Activated naive CD4-positive, alpha-beta T cell treated with anti-CD3 and anti-CD28 coated beads, Interleukin-2, amount 50 U/mL, for 72 hours (primary cell): ENCODE measurements at regions not wholly inside any gene's neighbourhood (a gene's known extent, or its start where the extent isn't known, plus 50 kb on each side); places are given as distances from the start of the nearest gene placed in this dataset.

Source experiments
- ATAC-seq, 2 donors: fragments of 150-1000 bp; cut with Tn5 transposase; 2 replicates each; pipeline ENCODE4 v1.10.0; 2021; ENCODE audit warnings: mild to moderate bottlenecking in 2 of 2, moderate library complexity in 2 of 2
- DNase-seq, 2 donors: peaks; one replicate each; pipeline ENCODE4 v3.0.0; 2021 to 2022; ENCODE audit warnings: low spot score in 2 of 2
- H3K27ac Mint-ChIP-seq, 2 donors: one replicate each; pipeline ENCODE4 v1.8.0; 2022; ENCODE audit warnings: mild to moderate bottlenecking in 2 of 2, mixed read lengths in 2 of 2
- H3K36me3 Mint-ChIP-seq, 2 donors: one replicate each; pipeline ENCODE4 v1.8.0; 2022; ENCODE audit warnings: mixed read lengths in 2 of 2
- H3K9me3 Mint-ChIP-seq, 2 donors: one replicate each; pipeline ENCODE4 v1.8.0; 2022; ENCODE audit warnings: mixed read lengths in 2 of 2

GRCh38 chr3:64319391-64319790 lies 94.1 kb upstream of the PRICKLE2 start:
- Mint-ChIP-seq H3K9me3 (no peaks in the 10 kb centered on the region), H3K36me3 (no peaks in the 10 kb centered on the region), H3K27ac (peak overlapping the region in 1 of 2 donors; percentile 53)
- DNase-seq (no peak), ATAC-seq (no peak)

GRCh38 chr3:64318668-64319271 lies 93.5 kb upstream of the PRICKLE2 start:
- Mint-ChIP-seq H3K36me3 (no peaks in the 10 kb centered on the region), H3K9me3 (no peaks in the 10 kb centered on the region), H3K27ac (no peak overlapping the region)
- ATAC-seq (no peak), DNase-seq (no peak)

GRCh38 chr3:64318001-64318400 lies 92.7 kb upstream of the PRICKLE2 start:
- no peaks in the 10 kb centered on the region for H3K36me3 Mint-ChIP-seq
- ATAC-seq: no peak

GRCh38 chr3:64316971-64317370 lies 91.7 kb upstream of the PRICKLE2 start:
- Mint-ChIP-seq H3K36me3 (no peaks in the 10 kb centered on the region), H3K9me3 (peaks cover 0 to 7% of the 10 kb centered on the region in 2 donors), H3K27ac (no peak overlapping the region)
- ATAC-seq (no peak), DNase-seq (no peak)

More at GRCh38 chr3:64318001-64318400, 92.7 kb upstream of the PRICKLE2 start:
- DNase-seq: no peak
- Mint-ChIP-seq H3K27ac (no peak overlapping the region), H3K9me3 (no peaks in the 10 kb centered on the region)

GRCh38 chr3:64311424-64312061 lies 86.3 kb upstream of the PRICKLE2 start:
- Mint-ChIP-seq H3K27ac (peak overlapping the region in 1 of 2 donors; percentile 29), H3K36me3 (no peaks in the 10 kb centered on the region)

GRCh38 chr3:64308931-64309330 lies 83.7 kb upstream of the PRICKLE2 start:
- H3K9me3 Mint-ChIP-seq: peaks cover 0 to 7% of the 10 kb centered on the region in 2 donors
- no peaks in the 10 kb centered on the region for H3K36me3 Mint-ChIP-seq
- no peak overlapping the region for H3K27ac Mint-ChIP-seq
- ATAC-seq: no peak
- DNase-seq: no peak

More at GRCh38 chr3:64311424-64312061, 86.3 kb upstream of the PRICKLE2 start:
- peaks cover 0 to 7% of the 10 kb centered on the region in 2 donors for H3K9me3 Mint-ChIP-seq
- DNase-seq (no peak), ATAC-seq (no peak)

GRCh38 chr3:64306745-64307144 lies 81.5 kb upstream of the PRICKLE2 start:
- no peak overlapping the region for H3K27ac Mint-ChIP-seq
- DNase-seq (no peak), ATAC-seq (no peak)
- H3K9me3 Mint-ChIP-seq: no peaks in the 10 kb centered on the region
- H3K36me3 Mint-ChIP-seq: no peaks in the 10 kb centered on the region

- DNase-seq (no peak), ATAC-seq (no peak)
- H3K9me3 Mint-ChIP-seq: no peaks in the 10 kb centered on the region
- H3K27ac Mint-ChIP-seq: no peak overlapping the region
- no peaks in the 10 kb centered on the region for H3K36me3 Mint-ChIP-seq
These were observed 80.5 kb upstream of the PRICKLE2 start for GRCh38 chr3:64305731-64306130.

GRCh38 chr3:64304828-64305410 lies 79.7 kb upstream of the PRICKLE2 start:
- no peaks in the 10 kb centered on the region for H3K36me3 Mint-ChIP-seq
- DNase-seq: no peak

GRCh38 chr3:64303881-64304280 lies 78.6 kb upstream of the PRICKLE2 start:
- peaks cover 0 to 3% of the 10 kb centered on the region in 2 donors for H3K9me3 Mint-ChIP-seq
- H3K36me3 Mint-ChIP-seq: no peaks in the 10 kb centered on the region
- DNase-seq: no peak
- no peak for ATAC-seq
- H3K27ac Mint-ChIP-seq: no peak overlapping the region

More at GRCh38 chr3:64304828-64305410, 79.7 kb upstream of the PRICKLE2 start:
- Mint-ChIP-seq H3K27ac (no peak overlapping the region), H3K9me3 (no peaks in the 10 kb centered on the region)
- no peak for ATAC-seq

GRCh38 chr3:64303401-64303800 lies 78.1 kb upstream of the PRICKLE2 start:
- H3K36me3 Mint-ChIP-seq: no peaks in the 10 kb centered on the region
- no peak for ATAC-seq
- no peak for DNase-seq
- H3K9me3 Mint-ChIP-seq: peaks cover 0 to 8% of the 10 kb centered on the region in 2 donors
- no peak overlapping the region for H3K27ac Mint-ChIP-seq

- peaks cover 6 to 8% of the 10 kb centered on the region in 2 donors for H3K9me3 Mint-ChIP-seq
- H3K27ac Mint-ChIP-seq: no peak overlapping the region
- no peak for ATAC-seq
- DNase-seq: no peak
- peaks cover 0 to 6% of the 10 kb centered on the region in 2 donors for H3K36me3 Mint-ChIP-seq
These were observed 76.2 kb upstream of the PRICKLE2 start for GRCh38 chr3:64301476-64301875.

GRCh38 chr3:64300790-64301423 lies 75.6 kb upstream of the PRICKLE2 start:
- H3K9me3 Mint-ChIP-seq: peaks cover 6 to 8% of the 10 kb centered on the region in 2 donors
- ATAC-seq: no peak

GRCh38 chr3:64299206-64299605 lies 73.9 kb upstream of the PRICKLE2 start:
- peaks cover 0 to 6% of the 10 kb centered on the region in 2 donors for H3K36me3 Mint-ChIP-seq
- ATAC-seq: no peak

More at GRCh38 chr3:64300790-64301423, 75.6 kb upstream of the PRICKLE2 start:
- Mint-ChIP-seq H3K36me3 (peaks cover 0 to 6% of the 10 kb centered on the region in 2 donors), H3K27ac (no peak overlapping the region)
- DNase-seq: no peak

GRCh38 chr3:64297563-64297962 lies 72.3 kb upstream of the PRICKLE2 start:
- ATAC-seq: no peak
- DNase-seq: no peak
- Mint-ChIP-seq H3K36me3 (peaks cover 0 to 6% of the 10 kb centered on the region in 2 donors), H3K27ac (no peak overlapping the region), H3K9me3 (peaks cover 8 to 10% of the 10 kb centered on the region in 2 donors)

More at GRCh38 chr3:64299206-64299605, 73.9 kb upstream of the PRICKLE2 start:
- Mint-ChIP-seq H3K9me3 (peaks cover 6 to 8% of the 10 kb centered on the region in 2 donors), H3K27ac (no peak overlapping the region)
- DNase-seq: no peak

- Mint-ChIP-seq H3K9me3 (peaks cover 8 to 10% of the 10 kb centered on the region in 2 donors), H3K36me3 (peaks cover 0 to 6% of the 10 kb centered on the region in 2 donors), H3K27ac (no peak overlapping the region)
- DNase-seq: no peak
- ATAC-seq: no peak
These were observed 70.3 kb upstream of the PRICKLE2 start for GRCh38 chr3:64295594-64295993.

GRCh38 chr3:64294771-64295170 lies 69.5 kb upstream of the PRICKLE2 start:
- no peak for DNase-seq
- no peak for ATAC-seq
- Mint-ChIP-seq H3K36me3 (peaks cover 0 to 6% of the 10 kb centered on the region in 2 donors), H3K27ac (no peak overlapping the region), H3K9me3 (peaks cover 8 to 10% of the 10 kb centered on the region in 2 donors)
